Kidney epithelial cell (primary cell): ENCODE measurements at regions not wholly inside any gene's neighbourhood (a gene's known extent, or its start where the extent isn't known, plus 50 kb on each side); places are given as distances from the start of the nearest gene placed in this dataset.
A peak's percentile ranks its signal among the peaks of the same experiment; 100 is the strongest.

Experiments used
- DNase-seq: peaks from one replicate; pipeline ENCODE4 v3.0.0-alpha.2; 2010; ENCODE audit warnings: low read depth
- H3K27me3 ChIP-seq: 2 replicates; pipeline ENCODE4 v1.6.0; 2011; ENCODE audit warnings: low read length; ENCODE audit not compliant: control insufficient read depth, insufficient read depth
- H3K36me3 ChIP-seq: 2 replicates; pipeline ENCODE4 v1.5.1; 2011; ENCODE audit warnings: low read length; ENCODE audit not compliant: control insufficient read depth, insufficient read depth
- H3K4me3 ChIP-seq: 2 replicates; pipeline ENCODE4 v1.5.1; 2011; ENCODE audit warnings: low read depth, mild to moderate bottlenecking, control low read depth, low read length
- TF ChIP-seq, protein P1 (sequence below): IDR thresholded peaks from 2 replicates; pipeline ENCODE4 v1.5.1; 2011; ENCODE audit warnings: mild to moderate bottlenecking, moderate library complexity, low read length, control low read depth, inconsistent platforms; ENCODE audit not compliant: insufficient read depth, poor library complexity, severe bottlenecking

DNA sequence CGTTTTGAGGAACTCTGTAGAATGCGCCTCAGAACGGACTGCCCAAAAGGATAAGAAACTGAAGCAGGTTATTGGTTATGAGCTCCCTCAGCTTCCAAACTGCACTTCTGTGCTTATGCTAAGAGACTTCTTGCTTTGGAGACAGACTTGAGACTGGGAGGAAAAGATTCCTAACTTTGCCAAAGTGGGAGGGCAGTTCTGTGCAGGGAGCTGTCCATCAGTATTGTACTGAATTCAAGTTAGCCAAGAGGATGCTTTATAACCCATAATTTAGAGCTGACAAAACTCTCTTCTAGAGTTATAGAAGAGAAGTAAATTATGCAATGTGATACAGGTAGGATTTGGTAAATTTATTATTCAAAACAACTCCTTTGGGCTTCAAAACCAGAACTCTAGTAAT lies 519.8 kb upstream of the GBE1 start:
- TF ChIP-seq, protein P1, sequence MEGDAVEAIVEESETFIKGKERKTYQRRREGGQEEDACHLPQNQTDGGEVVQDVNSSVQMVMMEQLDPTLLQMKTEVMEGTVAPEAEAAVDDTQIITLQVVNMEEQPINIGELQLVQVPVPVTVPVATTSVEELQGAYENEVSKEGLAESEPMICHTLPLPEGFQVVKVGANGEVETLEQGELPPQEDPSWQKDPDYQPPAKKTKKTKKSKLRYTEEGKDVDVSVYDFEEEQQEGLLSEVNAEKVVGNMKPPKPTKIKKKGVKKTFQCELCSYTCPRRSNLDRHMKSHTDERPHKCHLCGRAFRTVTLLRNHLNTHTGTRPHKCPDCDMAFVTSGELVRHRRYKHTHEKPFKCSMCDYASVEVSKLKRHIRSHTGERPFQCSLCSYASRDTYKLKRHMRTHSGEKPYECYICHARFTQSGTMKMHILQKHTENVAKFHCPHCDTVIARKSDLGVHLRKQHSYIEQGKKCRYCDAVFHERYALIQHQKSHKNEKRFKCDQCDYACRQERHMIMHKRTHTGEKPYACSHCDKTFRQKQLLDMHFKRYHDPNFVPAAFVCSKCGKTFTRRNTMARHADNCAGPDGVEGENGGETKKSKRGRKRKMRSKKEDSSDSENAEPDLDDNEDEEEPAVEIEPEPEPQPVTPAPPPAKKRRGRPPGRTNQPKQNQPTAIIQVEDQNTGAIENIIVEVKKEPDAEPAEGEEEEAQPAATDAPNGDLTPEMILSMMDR = no peak
- no peak overlapping the region for H3K4me3 ChIP-seq
- no peaks in the 10 kb centered on the region for H3K36me3 ChIP-seq
- no peak for DNase-seq
- no peaks in the 10 kb centered on the region for H3K27me3 ChIP-seq

DNA sequence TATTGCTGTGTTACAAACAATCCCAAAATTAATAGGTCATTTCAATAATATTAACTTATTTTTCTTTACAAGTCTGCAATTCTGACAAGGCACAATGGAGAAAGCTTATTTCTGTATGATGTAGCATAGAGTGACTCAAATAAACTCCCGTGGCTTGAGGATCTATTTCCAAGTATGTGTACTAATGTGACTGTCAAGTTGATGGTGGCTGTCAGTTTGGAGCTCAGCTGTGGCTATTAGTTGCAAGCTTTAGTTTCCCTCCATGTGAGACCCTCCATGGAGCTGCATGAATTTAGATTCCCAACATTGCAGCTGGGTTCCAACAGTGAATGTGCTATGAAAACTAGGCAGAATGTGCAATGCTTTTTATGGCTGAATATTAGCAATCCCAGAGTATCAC lies 515.5 kb upstream of the GBE1 start:
- DNase-seq = no peak
- TF ChIP-seq, protein P1 = no peak
- Histone ChIP-seq H3K4me3 (no peak overlapping the region), H3K36me3 (no peaks in the 10 kb centered on the region), H3K27me3 (no peaks in the 10 kb centered on the region)

DNA sequence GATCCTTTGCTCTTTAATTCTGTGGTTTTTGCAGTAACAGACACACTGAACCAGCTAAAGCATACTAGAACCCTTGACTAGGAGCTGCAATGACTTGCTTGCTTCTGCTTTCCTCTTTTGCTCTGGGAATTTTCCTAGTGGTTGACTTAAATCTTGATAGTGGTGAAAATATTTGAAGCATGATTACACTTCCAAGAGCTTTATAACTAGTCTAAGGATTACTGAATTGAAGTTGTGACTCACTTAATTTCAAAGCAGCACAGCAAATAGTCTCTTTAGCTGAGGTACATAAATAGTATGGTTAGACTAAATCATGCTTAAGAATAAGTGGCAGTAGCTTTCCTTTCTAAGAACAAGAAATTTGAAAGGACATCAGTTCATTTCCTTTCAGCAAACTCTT lies 513.5 kb upstream of the GBE1 start:
- Histone ChIP-seq H3K4me3 (no peak overlapping the region), H3K27me3 (no peaks in the 10 kb centered on the region), H3K36me3 (no peaks in the 10 kb centered on the region)
- DNase-seq = peak; percentile 5
- TF ChIP-seq, protein P1 = no peak

DNA sequence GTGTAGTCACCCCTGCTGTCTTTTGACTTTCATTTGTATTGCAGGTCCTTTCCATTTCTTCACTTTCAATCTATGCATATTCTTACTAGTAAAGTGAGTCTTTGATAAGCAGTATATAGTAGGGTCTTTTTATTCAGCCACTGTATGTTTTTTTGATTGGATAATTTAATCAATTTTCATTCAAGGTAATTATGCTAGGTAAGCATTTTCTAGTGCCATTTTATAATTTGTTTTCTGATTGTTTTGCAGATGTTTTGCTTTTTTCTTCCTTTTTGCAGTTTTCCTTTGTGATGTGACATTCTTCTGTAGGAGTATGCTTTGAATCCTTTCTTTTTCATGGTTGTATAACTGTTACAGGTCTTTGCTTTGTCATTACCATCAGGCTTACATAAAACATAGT lies 504.3 kb upstream of the GBE1 start:
- no peaks in the 10 kb centered on the region for H3K36me3 ChIP-seq
- TF ChIP-seq, protein P1 = no peak
- no peaks in the 10 kb centered on the region for H3K27me3 ChIP-seq
- H3K4me3 ChIP-seq = no peak overlapping the region
- no peak for DNase-seq

DNA sequence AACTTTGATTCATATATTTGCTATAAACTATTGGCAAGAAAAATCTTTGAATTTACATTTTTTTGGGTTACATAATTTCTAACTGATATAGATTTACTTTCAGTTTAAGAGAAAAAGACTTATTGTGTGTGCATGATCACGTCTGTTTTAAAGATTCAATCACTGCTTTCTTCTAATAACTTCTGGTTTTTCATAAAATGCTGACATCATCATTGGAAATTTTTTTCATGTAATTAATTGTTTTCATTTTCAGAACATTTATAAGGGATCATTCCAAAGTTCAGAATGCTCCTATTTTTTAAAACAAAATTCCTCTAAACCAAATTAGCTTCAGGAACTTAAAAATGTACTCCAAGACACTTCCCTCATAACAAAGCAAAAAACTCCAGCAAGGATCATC lies 500.7 kb upstream of the GBE1 start:
- Histone ChIP-seq H3K27me3 (no peaks in the 10 kb centered on the region), H3K36me3 (no peaks in the 10 kb centered on the region), H3K4me3 (no peak overlapping the region)
- TF ChIP-seq, protein P1 = no peak
- no peak for DNase-seq

DNA sequence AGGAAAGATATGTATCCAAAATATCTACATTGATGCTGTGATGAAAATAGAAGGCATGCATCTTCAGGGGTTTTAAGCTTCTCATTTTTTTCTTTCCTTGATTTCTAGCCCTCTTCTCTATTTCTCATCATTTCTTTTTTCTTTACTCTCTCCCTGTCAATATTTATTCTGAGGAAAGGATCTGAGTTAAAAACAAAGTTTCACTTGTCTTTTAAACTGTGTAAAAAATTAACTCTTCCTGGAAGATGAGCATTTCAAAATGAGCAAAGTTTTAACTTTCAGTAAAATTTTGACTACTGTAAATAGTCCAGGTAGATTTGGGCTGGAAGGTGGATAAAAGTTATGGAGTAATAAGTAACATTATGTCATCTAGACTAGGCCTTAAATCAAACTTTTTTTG lies 500.2 kb upstream of the GBE1 start:
- no peaks in the 10 kb centered on the region for H3K36me3 ChIP-seq
- no peak overlapping the region for H3K4me3 ChIP-seq
- TF ChIP-seq, protein P1 = no peak
- no peaks in the 10 kb centered on the region for H3K27me3 ChIP-seq
- no peak for DNase-seq
